Activated CD8-positive, alpha-beta memory T cell treated with anti-CD3 and anti-CD28 coated beads for 36 hours (primary cell): ENCODE measurements at regions not wholly inside any gene's neighbourhood (a gene's known extent, or its start where the extent isn't known, plus 50 kb on each side); places are given as distances from the start of the nearest gene placed in this dataset.

Source experiments
- CTCF ChIA-PET: fragments of 350-600 bp; sonication (Branson Sonifier 250); formaldehyde crosslinking; loops from one replicate; lab custom pipeline; 2021; ENCODE audit warnings: antibody characterized with exemption; lab: Charles Lee
- POLR2A ChIA-PET: fragments of 350-600 bp; sonication (Branson Sonifier 250); formaldehyde crosslinking; loops from one replicate; lab custom pipeline; 2021; ENCODE audit warnings: antibody characterized with exemption; lab: Charles Lee

DNA sequence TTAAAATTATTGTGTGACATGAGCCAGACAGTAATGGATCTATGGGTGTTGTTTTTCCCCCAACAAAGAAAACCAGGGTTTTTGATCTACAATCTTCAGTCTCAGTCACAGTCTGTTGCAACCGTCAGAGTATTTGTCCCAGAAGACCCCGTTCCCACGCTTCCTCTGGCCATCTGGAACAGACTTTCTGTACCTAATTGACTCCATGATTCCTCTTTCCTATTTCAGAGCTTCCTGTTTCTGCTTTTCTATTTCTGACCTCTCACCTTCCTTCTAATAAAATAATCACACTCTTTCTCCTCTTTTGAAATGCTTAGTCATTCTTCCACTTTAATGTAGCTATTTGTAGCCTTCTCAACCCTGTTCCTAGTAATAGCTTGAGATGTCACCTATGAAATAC lies 1044.8 kb downstream of the DTWD2 start:
- CTCF ChIA-PET = no interaction called here
- POLR2A ChIA-PET = no interaction called here

DNA sequence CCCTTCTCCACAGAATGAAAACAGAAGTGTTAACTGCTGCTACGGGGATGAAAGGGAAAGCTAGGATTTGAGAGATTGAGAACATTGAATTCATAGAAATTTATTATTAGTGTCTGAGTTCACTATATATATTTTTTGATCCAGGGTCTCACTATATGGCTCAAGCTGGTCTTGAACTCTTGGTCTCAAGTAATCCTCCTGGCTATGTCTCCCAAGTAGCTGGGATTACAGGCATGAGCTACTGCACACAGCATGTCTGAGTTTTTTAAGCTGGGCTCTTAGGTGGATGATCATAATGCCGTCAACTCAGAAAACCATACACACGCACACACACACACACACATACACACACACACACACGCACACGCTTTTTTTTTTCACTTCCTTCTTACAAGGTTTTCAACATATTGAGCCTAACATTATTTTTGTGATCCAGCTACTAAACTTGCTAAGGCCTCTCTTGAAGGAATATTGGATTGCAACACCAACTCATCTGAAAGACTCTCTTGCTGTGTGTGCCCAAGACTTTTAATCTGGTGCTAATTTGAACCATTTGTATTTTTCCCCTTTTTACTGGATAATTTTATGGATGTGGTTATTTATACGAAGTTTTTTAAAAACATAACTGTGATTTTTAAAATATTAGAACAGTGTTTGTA lies 1045.4 kb downstream of the DTWD2 start:
- POLR2A ChIA-PET = no interaction called here

DNA sequence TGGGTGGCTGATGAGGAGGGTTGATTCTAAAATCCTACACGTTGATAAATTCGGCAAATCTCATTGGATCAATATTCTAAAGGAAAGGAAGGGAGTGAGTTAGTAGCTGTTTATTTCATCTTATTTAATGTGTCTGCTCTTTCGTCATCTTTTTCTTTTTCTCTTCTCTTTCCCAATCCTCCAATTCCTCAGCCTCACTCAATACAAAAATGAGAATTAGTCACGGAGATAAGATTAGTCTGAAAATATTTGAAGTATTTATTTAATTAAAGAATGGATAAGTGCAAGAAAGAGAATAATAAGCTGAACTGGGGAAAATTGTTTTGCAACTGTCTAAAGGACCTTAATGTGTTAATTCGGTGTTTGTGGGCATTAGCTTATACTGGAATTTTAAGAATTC lies 1095.1 kb downstream of the DTWD2 start:
- POLR2A ChIA-PET = no interaction called here
- CTCF ChIA-PET = no interaction called here

More for the DNA sequence above, 1045.4 kb downstream of the DTWD2 start:
- CTCF ChIA-PET = no interaction called here

DNA sequence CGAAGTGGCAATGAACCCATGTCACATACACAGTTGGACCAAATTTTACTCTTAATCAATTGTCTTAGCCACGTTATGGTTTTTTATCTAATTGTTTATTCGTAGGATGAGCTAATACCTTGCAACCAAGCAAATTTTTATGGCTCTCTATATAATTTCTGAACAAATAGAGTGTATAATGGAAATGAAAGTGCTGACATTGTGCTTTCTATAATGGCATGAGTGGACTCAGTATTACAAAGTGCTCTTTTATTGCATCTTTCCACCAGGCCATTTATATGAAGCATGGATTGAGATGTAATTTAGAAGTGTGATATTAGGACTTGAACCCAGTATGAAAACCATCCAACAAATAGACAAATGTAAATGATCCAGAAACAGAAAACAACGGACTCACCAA lies 1096.0 kb downstream of the DTWD2 start:
- ChIA-PET CTCF (no interaction called here), POLR2A (no interaction called here)

DNA sequence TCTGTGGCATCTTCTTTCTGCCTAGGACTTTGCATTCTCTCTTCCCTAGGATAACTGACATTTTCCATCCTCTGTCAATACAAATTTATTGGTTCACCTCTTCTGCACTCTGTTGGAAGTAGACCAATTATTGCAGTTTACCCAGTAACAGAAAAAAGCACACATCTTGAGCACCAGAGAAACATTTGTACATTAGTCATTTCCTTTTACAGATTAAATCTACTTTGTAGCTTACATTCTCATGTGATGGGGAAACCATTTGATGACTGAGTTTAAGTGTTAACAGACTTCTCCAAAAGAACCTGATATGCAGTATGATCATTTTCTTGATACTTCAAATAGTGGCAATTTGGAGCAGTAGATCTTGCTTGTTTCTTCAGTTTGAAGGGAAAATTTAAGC lies 1098.8 kb downstream of the DTWD2 start:
- ChIA-PET POLR2A (no interaction called here), CTCF (no interaction called here)

DNA sequence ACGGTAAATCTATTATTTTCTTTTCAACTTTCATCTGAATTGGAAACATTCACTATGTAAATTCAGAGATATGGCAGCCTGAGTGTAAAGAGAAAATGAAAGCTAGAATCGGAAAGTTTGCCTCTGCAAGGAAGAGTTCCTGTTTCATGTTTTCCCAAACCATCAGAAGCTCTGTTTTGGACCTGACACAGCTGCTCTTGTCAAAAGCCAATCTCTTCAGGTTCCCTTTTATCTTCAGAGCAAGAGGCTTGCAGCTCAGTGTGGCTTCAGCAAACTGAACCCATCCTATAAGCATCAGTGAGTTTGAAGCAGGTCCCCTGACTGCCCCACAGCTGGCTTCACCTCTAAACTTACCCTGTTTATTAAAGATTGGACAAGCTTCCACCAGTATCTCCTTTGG lies 1099.7 kb downstream of the DTWD2 start:
- ChIA-PET CTCF (interaction anchor here (0.6 kb wide), 1 partner anchor 13 kb away, joined by 3 read pairs; no protein-coding TSS in a partner anchor), POLR2A (no interaction called here)

DNA sequence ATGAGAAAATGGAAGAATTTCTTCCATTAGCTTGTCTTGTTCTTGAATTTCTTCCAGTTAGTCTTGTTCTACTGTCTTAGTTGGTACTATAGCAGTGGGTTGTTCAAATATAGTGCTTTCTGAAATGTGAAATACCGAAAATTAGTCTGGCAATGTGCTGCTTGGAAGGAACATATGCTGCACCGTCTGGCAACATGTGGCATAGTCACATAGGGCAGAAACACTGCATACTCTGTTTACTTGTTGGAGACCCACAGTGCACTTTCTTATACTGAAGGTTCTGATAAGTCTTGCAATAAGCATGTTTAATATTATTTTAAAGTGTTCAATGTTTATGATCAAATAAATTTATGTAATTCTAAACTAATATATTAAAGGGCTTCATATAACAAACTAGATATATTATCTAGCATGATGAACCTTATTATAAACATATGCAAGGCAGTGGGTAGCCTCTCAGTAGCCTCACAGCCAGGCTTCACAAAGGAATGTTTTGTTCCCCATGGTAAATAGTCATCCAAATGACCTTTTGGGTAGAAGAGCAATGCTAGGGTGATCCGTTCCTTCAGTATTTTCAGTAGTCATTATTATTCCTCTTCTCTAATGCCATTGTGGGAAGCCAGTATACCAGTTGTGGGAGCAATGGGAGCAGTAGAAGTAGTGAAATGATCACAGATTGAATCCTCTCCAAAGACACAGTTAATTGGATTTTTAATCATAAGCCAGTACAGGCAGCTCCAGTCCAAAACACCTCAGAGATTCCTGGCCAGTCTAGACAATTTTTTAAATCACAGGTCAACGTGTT lies 1106.7 kb downstream of the DTWD2 start:
- ChIA-PET POLR2A (no interaction called here), CTCF (no interaction called here)

DNA sequence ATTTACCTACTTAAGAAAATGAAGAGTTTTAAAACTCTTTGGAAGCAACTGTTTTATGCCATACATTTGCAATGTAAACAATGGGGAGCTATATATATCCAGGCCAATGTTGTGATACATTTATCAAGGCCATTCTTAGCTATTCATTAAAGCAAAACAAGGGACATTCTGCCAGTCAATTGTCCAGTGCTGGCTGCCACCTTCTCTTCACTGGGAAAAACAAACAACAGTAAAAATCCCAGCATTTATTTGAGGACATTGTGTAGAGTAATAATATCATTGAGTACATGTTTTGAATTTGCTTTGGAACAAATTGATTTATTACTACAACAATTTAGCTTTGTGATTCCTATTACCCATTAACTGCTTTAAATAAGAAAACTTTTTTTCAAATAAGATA lies 1107.4 kb downstream of the DTWD2 start:
- CTCF ChIA-PET = no interaction called here
- POLR2A ChIA-PET = no interaction called here

DNA sequence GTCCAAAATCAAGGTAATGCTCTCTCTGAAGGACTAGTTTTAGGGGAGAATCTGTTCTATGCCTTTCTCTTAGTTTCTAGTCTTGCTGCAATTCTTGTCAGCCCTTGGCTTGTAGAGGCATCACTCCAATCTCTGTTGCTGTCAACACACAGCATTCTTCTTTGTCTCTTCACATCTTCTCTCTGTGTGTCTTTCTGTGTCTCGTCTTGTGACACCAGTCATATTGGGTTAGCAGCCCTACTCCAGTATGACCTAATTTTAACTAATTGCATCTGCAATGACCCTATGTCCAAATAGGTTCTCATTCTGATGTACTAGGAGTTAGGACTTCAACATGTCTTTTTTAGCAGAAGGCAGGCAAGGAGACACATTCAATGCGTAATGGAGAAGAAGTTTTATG lies 1110.6 kb downstream of the DTWD2 start:
- ChIA-PET POLR2A (no interaction called here), CTCF (no interaction called here)

DNA sequence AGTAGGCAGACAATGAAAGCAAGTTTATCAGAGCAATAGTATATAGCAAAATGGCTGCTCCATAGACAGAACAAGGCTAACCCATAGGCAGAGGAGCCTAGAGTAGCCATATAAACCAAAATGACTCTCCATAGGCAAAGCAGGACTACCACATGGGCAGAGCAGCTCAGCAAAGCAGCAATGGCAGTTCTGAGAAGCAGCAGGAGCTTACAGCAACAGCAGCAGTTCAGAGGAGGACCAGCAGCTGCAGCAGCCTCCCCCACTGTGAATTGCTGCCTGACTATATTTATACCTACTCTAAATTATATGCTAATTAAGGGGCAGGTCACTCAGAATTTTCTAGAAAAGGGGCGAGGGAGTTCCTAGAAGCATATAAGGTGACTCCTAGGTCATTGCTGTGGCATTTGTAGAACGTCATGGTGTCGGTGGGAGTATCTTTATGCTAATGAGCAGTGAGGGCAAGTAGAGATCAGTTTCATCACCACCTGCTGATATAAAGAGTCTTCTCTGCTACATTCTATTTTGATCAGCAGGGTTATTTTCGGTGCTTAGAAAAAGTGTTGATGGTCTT lies 1115.5 kb downstream of the DTWD2 start:
- CTCF ChIA-PET = no interaction called here
- POLR2A ChIA-PET = no interaction called here

DNA sequence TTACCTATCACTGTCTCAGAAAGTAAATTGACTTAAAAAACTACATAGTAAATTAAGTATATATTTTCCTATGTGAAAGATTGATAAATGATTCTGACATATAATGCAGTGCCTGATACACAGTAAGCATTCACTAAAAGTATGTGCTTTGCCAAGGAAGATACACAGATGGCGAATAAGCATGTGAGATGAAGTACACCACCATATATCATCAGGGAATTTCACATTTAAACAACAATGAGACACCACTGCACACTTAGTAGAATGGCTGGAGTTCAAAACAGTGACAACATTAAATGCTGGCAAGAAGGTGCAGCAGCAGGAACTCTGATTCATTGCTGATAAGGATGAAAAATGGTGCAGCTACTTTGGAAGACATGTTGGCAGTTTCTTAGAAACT lies 1118.8 kb downstream of the DTWD2 start:
- CTCF ChIA-PET = no interaction called here
- POLR2A ChIA-PET = no interaction called here

DNA sequence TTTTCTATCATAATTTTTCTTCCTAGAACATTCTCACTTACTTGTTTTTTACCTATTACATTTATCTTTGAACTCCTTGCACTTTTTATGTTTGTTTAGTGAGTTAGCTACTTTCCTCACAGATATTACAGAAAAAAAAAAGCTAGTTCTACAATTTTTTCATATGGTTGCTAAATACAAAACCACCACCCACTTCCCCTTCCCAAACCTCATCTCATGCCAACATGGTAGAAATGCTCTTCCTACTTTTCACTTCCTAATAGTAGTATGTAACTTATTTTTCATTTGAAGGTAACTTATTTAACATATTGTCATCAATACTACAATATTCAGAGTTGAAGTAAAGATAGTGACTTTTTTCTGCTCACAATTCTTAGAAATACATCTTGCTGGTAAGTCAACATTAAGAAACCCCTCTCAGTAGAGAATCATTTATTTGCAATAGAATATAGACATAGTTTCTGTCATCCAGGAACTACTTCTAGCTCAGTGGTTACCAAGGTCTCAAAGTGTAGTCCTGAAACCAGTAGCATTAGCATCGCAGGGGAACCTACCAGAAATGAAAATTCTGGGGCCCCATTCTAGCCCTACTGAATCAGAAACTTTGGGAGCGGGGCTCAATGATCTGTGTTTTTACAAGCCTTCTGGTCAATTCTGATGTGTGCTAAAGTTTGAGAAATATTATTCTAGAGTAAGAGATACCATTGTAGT lies 1124.6 kb downstream of the DTWD2 start:
- ChIA-PET POLR2A (no interaction called here), CTCF (no interaction called here)

DNA sequence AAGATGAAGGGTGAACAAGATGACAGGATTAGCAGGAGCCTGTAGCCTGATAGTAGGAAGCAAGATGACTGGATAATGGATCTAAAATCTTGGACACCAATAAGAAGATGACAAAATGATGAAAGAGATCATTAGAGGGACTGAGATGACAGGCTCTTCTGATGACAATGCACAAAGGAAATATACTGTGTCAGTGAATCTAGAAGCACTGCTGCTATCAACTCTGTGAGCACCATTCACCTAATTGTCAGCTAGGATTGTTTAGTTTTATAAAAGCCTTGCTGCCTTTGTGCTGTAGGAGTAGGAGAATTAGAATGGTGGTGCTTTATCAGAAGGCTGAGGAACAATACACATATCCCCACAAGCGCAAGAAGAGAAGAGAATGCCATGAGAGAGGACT lies 1127.8 kb downstream of the DTWD2 start:
- ChIA-PET POLR2A (no interaction called here), CTCF (no interaction called here)

DNA sequence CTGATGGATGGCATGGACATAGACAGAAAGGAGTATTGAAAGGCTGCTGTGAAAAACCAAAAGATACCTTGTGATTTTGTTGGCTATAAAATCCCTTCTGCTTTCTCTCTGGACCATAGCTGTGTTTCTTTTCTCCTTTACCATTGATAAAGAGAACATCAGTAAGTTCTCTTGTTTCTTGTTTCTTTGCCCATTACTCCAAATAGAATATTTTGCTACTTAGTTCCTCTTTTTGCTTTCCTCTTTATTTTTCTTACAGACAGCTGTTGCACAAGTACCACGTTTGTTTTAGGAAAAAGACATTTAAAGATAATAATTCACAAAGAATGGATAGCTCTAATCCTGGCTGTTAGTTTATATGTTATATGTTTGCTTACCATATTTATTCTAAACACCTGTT lies 1129.2 kb downstream of the DTWD2 start:
- ChIA-PET POLR2A (no interaction called here), CTCF (no interaction called here)

DNA sequence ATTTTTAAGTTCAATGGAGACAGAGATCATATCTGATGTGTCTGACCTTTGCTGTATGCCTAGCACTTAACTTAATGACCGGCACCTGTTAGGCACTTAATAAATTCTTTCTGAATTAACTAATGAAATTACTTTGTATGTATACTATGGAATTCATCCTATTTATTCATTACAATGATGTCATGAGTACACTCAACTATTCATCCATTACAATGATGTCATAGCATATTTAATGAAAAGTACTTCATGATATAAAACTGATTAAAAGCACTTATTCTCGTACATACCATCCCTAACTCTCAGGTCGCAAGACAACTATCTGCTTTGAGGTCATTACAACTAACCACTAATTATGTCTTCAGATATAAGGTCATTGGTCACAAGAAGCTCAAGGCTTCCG lies 1131.6 kb downstream of the DTWD2 start:
- ChIA-PET POLR2A (no interaction called here), CTCF (no interaction called here)

DNA sequence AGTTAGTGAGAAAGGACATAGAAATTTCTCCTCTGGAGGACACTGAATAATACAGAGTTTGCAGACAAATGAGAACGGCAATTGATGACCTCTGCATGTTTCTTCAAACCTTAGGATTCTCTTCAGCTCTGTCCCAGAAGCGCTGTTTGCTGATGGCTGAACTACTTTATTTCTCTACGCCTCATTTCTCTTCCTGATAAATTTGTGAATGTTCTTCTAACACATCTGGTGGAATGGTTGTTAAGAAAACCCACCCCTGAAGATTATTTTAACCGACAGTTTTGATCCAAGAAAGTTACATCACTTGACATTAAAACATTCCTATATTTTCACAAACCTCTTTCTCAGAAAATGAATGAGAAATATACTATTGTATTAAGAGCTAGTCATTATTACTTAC lies 1150.6 kb downstream of the DTWD2 start:
- POLR2A ChIA-PET = no interaction called here
- CTCF ChIA-PET = no interaction called here

DNA sequence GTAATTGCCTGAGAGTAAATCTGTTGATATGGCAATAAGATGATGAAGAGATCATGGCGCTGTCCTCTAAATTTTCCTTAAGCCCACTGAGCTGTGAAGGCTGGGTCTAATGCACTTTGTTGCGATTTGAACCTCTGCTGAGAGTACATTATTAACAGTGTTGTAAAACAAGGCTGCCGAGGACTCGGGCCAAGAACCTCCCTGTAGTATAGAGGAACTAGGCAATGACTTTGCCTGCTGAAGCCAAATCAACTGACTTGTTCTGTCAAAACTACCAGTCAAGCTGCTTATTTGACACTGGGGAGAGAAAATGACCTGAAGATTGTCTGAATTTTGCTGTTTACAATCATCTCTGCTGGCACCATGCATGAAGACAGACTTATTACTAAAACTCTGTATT lies 1154.7 kb downstream of the DTWD2 start:
- ChIA-PET POLR2A (no interaction called here), CTCF (no interaction called here)

DNA sequence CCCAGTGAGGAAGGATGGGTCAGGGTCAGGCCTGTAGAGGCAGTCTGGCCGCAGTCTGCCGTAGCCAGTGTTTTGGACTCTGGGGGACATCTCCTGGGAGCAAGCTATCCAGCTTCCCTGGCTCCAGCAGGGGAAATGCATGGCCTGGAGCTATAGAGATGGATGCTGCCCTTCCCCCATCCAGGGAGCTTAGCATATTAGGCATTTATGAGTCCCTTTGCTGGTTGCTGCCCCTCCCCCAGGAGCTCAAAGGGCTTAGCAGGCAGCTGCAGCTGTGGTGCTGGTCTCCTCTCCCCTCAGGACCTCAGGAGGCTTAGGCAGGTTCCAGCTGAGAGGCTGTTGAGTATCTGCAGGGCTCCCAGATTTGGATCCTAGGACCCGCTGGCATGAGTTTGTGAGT lies 1158.7 kb downstream of the DTWD2 start:
- ChIA-PET POLR2A (no interaction called here), CTCF (no interaction called here)

DNA sequence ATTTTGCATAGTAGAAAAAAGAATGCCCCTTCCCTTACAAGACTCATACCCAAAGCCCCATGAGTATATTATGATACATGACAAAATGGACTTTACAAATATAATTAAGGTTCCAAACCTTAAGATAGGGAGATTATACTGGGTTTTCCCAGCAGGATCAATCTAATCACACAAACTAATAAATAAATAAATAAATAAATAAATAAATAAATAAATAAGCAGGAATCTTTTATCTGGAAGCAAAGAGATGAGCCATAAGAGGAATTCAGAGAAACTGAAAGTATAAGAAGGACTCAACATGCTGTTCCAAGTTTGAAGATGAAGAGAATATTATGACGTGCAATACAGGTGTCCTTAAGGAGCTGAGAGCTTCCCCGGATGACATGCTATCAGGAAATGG lies 1174.5 kb downstream of the DTWD2 start:
- CTCF ChIA-PET = no interaction called here
- POLR2A ChIA-PET = no interaction called here

DNA sequence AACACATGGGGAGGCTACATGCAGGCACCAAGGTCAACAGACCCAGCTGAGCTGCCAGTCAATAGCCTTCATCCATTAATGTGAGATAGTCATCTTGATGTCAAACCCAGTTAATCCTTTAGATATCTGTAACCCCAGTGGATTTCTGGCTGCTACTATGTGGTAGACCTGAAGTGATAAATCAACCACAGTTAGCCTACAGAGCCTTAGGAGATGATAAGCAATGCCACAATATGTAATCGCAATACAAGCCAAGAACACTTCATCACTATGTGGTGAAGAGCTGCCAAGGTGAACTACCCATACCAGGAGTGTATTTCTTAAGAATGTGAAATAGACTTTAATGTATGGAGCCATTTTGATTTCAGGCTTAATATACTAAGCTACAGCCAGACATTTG lies 1175.5 kb downstream of the DTWD2 start:
- CTCF ChIA-PET = no interaction called here

More for the DNA sequence above, 1175.5 kb downstream of the DTWD2 start:
- POLR2A ChIA-PET = no interaction called here
